Right lobe of liver (tissue), 6 donors: ENCODE measurements at regions not wholly inside any gene's neighbourhood (a gene's known extent, or its start where the extent isn't known, plus 50 kb on each side); places are given as distances from the start of the nearest gene placed in this dataset.

Source experiments
- ATAC-seq, 4 donors: fragments of 200-7000 bp; cut with Tn5 transposase; one replicate each; pipeline ENCODE4 v1.9.1; 2020; ENCODE audit warnings: mild to moderate bottlenecking in 4 of 4, moderate library complexity in 4 of 4
- DNase-seq, 3 donors: peaks; one replicate each; pipeline ENCODE4 v3.0.0-alpha.2; 2020
- H3K27ac ChIP-seq, 3 donors: fragments of 200-600 bp; one replicate each; pipeline ENCODE4 v1.8.0; 2022
- H3K27me3 ChIP-seq, 2 donors: fragments of 200-600 bp; one replicate each; pipeline ENCODE4 v1.8.0; 2022
- H3K36me3 ChIP-seq, 4 donors: fragments of 200-600 bp; sonication (generic) in 1 of 4; one replicate each; pipeline versions ENCODE4 v1.5.1 to v1.8.0; 2017 to 2022; ENCODE audit warnings: control low read depth in 1 of 4
- H3K4me1 ChIP-seq, 4 donors: fragments of 200-600 bp; sonication (generic) in 1 of 4; one replicate each; pipeline versions ENCODE4 v1.5.1 to v1.8.0; 2017 to 2022; ENCODE audit warnings: control low read depth in 1 of 4
- H3K4me3 ChIP-seq, 3 donors: fragments of 200-600 bp; one replicate each; pipeline ENCODE4 v1.8.0; 2022
- H3K9me3 ChIP-seq, 4 donors: fragments of 200-600 bp; sonication (generic) in 1 of 4; one replicate each; pipeline versions ENCODE4 v1.5.1 to v1.8.0; 2017 to 2022; ENCODE audit warnings: control low read depth in 1 of 4
- POLR2A ChIP-seq: fragments of 450-650 bp; IDR thresholded peaks from one replicate; pipeline ENCODE4 v1.6.1; 2017; ENCODE audit warnings: antibody characterized with exemption, mild to moderate bottlenecking
- WGBS: methylation state at CpG from one replicate; pipeline ENCODE4 v1.1.6; 2018; ENCODE audit warnings: low coverage, low lambda C conversion rate; ENCODE audit not compliant: insufficient coverage; ENCODE audit errors: missing lambda C conversion rate; 5-methylcytosine and 5-hydroxymethylcytosine counted together
- intact Hi-C, 2 donors: fragments of 100-400 bp; cut with DNase I; formaldehyde crosslinking; loops; one replicate each; pipeline versions ENCODE4 v1.11.2 to v1.14.1; 2022
- TF ChIP-seq, protein P1 (sequence below), 4 donors: fragments of 200-600 bp in 3 of 4; fragments of 450-650 bp in 1 of 4; IDR thresholded peaks; one replicate each; pipeline versions ENCODE4 v1.5.1 to v1.8.0; 2016 to 2022; ENCODE audit warnings: antibody characterized with exemption in 4 of 4, mild to moderate bottlenecking in 2 of 4
- donor health status: DM: no; HTN: yes; CAD: no.
- donor health status: DM: no; HTN: no; CAD: no.
- donor health status: DM: no; HTN: no; CAD: no.
- donor health status: DM: no; HTN: yes; CAD: no.
- donor health status: DM: no; HTN: yes; CAD: no.

DNA sequence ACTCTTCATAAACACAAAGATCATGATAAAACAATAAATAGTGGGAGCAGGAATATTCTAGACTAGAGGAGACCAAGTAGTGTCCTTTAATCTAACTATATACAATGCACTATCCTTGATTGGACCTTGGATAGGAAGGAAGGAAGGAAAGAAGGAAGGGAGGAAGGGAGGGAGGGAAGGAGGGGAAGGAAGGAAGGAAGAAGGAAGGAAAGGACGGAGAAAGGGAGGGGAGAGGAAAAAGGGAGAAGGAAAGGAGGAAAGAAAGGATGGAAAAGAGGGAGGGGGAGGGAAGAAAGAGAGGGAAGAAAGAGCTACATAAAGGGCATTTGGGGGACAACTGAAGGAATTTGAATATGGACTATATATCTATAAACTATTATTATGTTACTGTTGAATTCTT lies 95.0 kb upstream of the SMARCAD1 start:
- TF ChIP-seq, protein P1, sequence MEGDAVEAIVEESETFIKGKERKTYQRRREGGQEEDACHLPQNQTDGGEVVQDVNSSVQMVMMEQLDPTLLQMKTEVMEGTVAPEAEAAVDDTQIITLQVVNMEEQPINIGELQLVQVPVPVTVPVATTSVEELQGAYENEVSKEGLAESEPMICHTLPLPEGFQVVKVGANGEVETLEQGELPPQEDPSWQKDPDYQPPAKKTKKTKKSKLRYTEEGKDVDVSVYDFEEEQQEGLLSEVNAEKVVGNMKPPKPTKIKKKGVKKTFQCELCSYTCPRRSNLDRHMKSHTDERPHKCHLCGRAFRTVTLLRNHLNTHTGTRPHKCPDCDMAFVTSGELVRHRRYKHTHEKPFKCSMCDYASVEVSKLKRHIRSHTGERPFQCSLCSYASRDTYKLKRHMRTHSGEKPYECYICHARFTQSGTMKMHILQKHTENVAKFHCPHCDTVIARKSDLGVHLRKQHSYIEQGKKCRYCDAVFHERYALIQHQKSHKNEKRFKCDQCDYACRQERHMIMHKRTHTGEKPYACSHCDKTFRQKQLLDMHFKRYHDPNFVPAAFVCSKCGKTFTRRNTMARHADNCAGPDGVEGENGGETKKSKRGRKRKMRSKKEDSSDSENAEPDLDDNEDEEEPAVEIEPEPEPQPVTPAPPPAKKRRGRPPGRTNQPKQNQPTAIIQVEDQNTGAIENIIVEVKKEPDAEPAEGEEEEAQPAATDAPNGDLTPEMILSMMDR (IDR thresholded peaks at IDR 0.05) = no peak
- no peak for TF ChIP-seq POLR2A
- no peak for DNase-seq
- 33% methylated on average over 1 of the region's 1 CpG for WGBS
- H3K36me3 ChIP-seq = no peaks in the 10 kb centered on the region
- H3K27ac ChIP-seq = no peak overlapping the region
- H3K4me1 ChIP-seq = no peaks in the 10 kb centered on the region
- H3K9me3 ChIP-seq = no peaks in the 10 kb centered on the region
- ATAC-seq = no peak
- intact Hi-C loops = no loop called here
- H3K4me3 ChIP-seq = no peak overlapping the region
- H3K27me3 ChIP-seq = no peaks in the 10 kb centered on the region

DNA sequence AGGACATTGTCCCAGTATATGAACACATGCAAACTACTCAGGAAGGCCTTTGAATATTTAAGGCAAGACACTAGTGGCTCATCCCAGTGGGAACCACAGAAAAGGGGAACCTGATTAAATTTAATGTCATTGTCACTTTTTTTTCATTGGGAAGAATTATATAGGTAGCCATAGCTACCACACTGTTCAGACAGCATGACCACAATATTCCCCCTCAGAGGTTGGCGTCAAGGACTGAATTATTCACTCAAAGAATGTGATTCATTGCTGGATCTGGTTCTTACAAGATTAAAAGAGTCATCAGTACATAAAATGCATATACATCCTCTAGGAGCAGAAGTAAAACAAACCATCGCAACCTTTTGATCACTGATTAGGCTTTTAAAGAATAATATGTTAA lies 92.0 kb upstream of the SMARCAD1 start:
- DNase-seq (no peak), ATAC-seq (no peak)
- no peak for TF ChIP-seq POLR2A
- Histone ChIP-seq H3K4me1 (no peaks in the 10 kb centered on the region), H3K4me3 (no peak overlapping the region), H3K27me3 (no peaks in the 10 kb centered on the region), H3K36me3 (no peaks in the 10 kb centered on the region), H3K27ac (no peak overlapping the region), H3K9me3 (no peaks in the 10 kb centered on the region)
- intact Hi-C loops = no loop called here
- 44% methylated on average over 2 of the region's 2 CpGs for WGBS

DNA sequence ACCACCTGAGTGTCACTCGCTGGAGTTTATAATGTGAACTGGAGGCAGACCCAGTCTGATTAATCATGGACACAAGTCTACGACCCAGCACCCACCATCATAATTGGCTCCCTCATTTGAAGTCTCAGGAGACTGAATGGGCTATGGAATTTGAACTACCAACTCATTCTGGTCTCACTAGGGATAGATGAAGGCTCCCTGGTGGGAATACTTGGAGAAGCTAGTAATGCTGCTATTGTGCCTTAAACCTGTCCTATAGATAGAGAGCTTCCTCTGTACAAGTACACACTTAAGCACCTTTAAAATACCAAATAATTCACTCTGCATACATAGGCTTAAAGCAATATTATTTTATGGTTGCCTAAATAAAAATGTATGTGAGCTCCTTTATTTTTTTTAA lies 90.8 kb upstream of the SMARCAD1 start:
- H3K27me3 ChIP-seq = no peaks in the 10 kb centered on the region

DNA sequence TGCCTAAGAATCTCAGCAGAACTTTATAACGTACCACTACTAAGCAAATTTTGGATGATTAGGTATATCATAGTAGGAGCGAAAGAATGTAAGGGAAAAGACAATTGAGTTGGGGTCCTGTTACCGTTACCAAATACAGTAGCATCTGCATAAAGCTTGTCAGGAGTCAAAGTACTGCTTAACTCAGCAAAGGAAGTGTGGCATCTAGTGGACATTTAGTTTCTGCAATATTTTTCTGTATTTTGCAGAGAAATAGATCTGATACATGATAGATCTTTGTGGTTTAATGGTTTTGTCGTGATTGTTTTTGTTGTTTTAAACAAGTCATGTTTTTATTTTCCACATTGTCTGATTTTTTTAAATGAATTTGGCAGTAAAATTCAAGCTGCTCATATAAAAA lies 81.0 kb upstream of the SMARCAD1 start:
- Histone ChIP-seq H3K9me3 (no peaks in the 10 kb centered on the region), H3K36me3 (no peaks in the 10 kb centered on the region), H3K27me3 (no peaks in the 10 kb centered on the region), H3K27ac (no peak overlapping the region), H3K4me3 (no peak overlapping the region), H3K4me1 (no peaks in the 10 kb centered on the region)
- ATAC-seq = no peak
- no peak for DNase-seq
- TF ChIP-seq, protein P1 (IDR thresholded peaks at IDR 0.05) = peak in 3 of 4 donors; percentile 9 to 24 (median 24)
- no peak for TF ChIP-seq POLR2A
- intact Hi-C loops = loop anchor here (10.0 kb wide), 2 partner anchors 312 to 332 kb away; no protein-coding TSS in a partner anchor
- 16% methylated on average over 4 of the region's 4 CpGs for WGBS

More for the DNA sequence above, 90.8 kb upstream of the SMARCAD1 start:
- Histone ChIP-seq H3K9me3 (no peaks in the 10 kb centered on the region), H3K36me3 (no peaks in the 10 kb centered on the region), H3K27ac (no peak overlapping the region), H3K4me1 (no peaks in the 10 kb centered on the region), H3K4me3 (no peak overlapping the region)
- TF ChIP-seq, protein P1 (IDR thresholded peaks at IDR 0.05) = no peak
- no peak for TF ChIP-seq POLR2A
- ATAC-seq = no peak
- WGBS = 25% methylated on average over 2 of the region's 2 CpGs
- no peak for DNase-seq
- intact Hi-C loops = no loop called here

DNA sequence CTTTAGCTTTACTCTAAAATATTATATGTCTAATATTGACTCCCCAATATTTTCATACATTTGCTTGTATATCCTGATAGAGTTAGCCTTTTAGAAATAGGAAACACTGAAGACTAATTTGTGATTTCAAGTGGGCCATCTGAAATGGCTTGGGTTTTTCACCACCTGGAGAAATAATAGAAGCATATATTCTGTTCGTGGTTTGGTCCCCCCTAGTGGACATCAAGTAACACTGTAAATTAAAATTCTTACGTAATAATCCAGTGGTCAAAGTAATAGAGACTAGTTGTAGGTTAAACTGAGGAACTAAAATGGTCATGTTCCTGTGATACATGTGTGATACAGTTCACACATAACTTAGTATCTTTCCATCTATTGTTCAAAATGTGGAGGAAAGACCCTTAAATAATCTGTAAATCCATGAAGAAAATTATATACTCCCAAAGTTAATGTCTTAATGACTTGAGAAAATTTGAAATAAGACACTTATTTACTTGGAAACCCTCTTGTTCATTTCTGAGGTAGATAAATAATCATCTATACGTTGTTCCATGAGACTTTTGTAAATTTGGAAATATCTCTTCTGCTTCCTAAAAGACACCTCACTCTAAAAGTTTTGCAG lies 79.8 kb upstream of the SMARCAD1 start:
- ATAC-seq (peak; percentile 63 to 83 (median 78)), DNase-seq (no peak)
- TF ChIP-seq, protein P1 (IDR thresholded peaks at IDR 0.05) = peak; percentile 58 to 74 (median 68)
- TF ChIP-seq POLR2A = no peak
- H3K9me3 ChIP-seq = no peaks in the 10 kb centered on the region
- WGBS = 3% methylated on average over 3 of the region's 3 CpGs
- intact Hi-C loops = loop anchor here (10.0 kb wide), 2 partner anchors 313 to 333 kb away; no protein-coding TSS in a partner anchor
- H3K36me3 ChIP-seq = no peaks in the 10 kb centered on the region
- H3K27ac ChIP-seq = no peak overlapping the region
- no peaks in the 10 kb centered on the region for H3K4me1 ChIP-seq
- no peaks in the 10 kb centered on the region for H3K27me3 ChIP-seq
- no peak overlapping the region for H3K4me3 ChIP-seq
